GM21786 (cell line): ENCODE measurements at regions not wholly inside any gene's neighbourhood (a gene's known extent, or its start where the extent isn't known, plus 50 kb on each side); places are given as distances from the start of the nearest gene placed in this dataset.
"Not testable (repeated sequence)": the region's sequence is repeated elsewhere in the genome, so short reads cannot be mapped to it uniquely, and the experiment has no call there.

Source experiments
- ATAC-seq: cut with Tn5 transposase; IDR thresholded peaks from one replicate; pipeline ENCODE4 v1.9.1; 2021; ENCODE audit not compliant: unreplicated experiment

GRCh38 chr10:33071857-33072256 lies 113.8 kb upstream of the ITGB1 start:
- no peak for ATAC-seq

- no peak for ATAC-seq
Observed at GRCh38 chr10:33070101-33070500, 112.1 kb upstream of the ITGB1 start.

- ATAC-seq, result no peak
Observed at GRCh38 chr10:33067917-33068316, 109.9 kb upstream of the ITGB1 start.

GRCh38 chr10:33067481-33067880 lies 109.5 kb upstream of the ITGB1 start:
- ATAC-seq, result no peak

- no peak for ATAC-seq
Observed at GRCh38 chr10:33066558-33067236, 108.7 kb upstream of the ITGB1 start.

GRCh38 chr10:33065111-33065510 lies 107.1 kb upstream of the ITGB1 start:
- ATAC-seq, result no peak

- ATAC-seq, result no peak
Observed at GRCh38 chr10:33064706-33065105, 106.7 kb upstream of the ITGB1 start.

GRCh38 chr10:33057620-33058019 lies 99.6 kb upstream of the ITGB1 start:
- no peak for ATAC-seq

GRCh38 chr10:33056828-33057596 lies 99.0 kb upstream of the ITGB1 start:
- no peak for ATAC-seq

- ATAC-seq, result no peak
Observed at GRCh38 chr10:33055625-33056024, 97.6 kb upstream of the ITGB1 start.

- ATAC-seq, result no peak
Observed at GRCh38 chr10:33052915-33053810, 95.1 kb upstream of the ITGB1 start.

GRCh38 chr10:33052263-33052875 lies 94.3 kb upstream of the ITGB1 start:
- no peak for ATAC-seq

- not testable (repeated sequence) for ATAC-seq
Observed at GRCh38 chr10:33049963-33050920, 92.2 kb upstream of the ITGB1 start.

- no peak for ATAC-seq
Observed at GRCh38 chr10:33048223-33048622, 90.2 kb upstream of the ITGB1 start.

GRCh38 chr10:33047655-33048054 lies 89.6 kb upstream of the ITGB1 start:
- no peak for ATAC-seq

GRCh38 chr10:33046792-33047191 lies 88.8 kb upstream of the ITGB1 start:
- no peak for ATAC-seq

- ATAC-seq, result no peak
Observed at GRCh38 chr10:33045421-33045820, 87.4 kb upstream of the ITGB1 start.

GRCh38 chr10:33042565-33042964 lies 84.5 kb upstream of the ITGB1 start:
- no peak for ATAC-seq

GRCh38 chr10:33041783-33042437 lies 83.9 kb upstream of the ITGB1 start:
- no peak for ATAC-seq
